ENCODE measurements at regions not wholly inside any gene's neighbourhood (a gene's known extent, or its start where the extent isn't known, plus 50 kb on each side); places are given as distances from the start of the nearest gene placed in this dataset.

- H3K27me3 ChIP-seq (replicated peaks in 1 of 4; ENCODE audit: control extremely low read depth in 1 of 4, control insufficient read depth in 3 of 4, insufficient read depth in 4 of 4, low read length in 3 of 4), result no peaks in the 10 kb centered on the region
- H4K20me1 ChIP-seq (ENCODE audit: control insufficient read depth, insufficient read depth, low read length, poor library complexity, severe bottlenecking), result no peaks in the 10 kb centered on the region
- DNase-seq (no peak), ATAC-seq (ENCODE audit: low read depth) (no peak)
- Mint-ChIP-seq H3K4me3 (no peak overlapping the region), H3K4me1 (no peaks in the 10 kb centered on the region), H3K27me3 (no peaks in the 10 kb centered on the region), H3K9me3 (ENCODE audit: insufficient read depth) (peaks cover 4% of the 10 kb centered on the region), H3K27ac (no peak overlapping the region)
- intact Hi-C loops (cut with micrococcal nuclease), result no loop called here
- no peak overlapping the region for H3K4me3 ChIP-seq (ENCODE audit: control extremely low read depth in 1 of 5, extremely low read depth in 1 of 5, insufficient read depth in 1 of 5, low read depth in 2 of 5, low read length in 4 of 5)
- peaks cover 0 to 2% (median 0%) of the 10 kb centered on the region in 3 donors for H3K9me3 ChIP-seq (ENCODE audit: control extremely low read depth in 1 of 3, control insufficient read depth in 2 of 3, insufficient read depth in 1 of 3, low read length in 2 of 3)
- H3K9ac ChIP-seq (ENCODE audit: low read length), result no peak overlapping the region
- H3K36me3 ChIP-seq (replicated peaks in 1 of 2; ENCODE audit: control extremely low read depth in 1 of 2, control insufficient read depth in 1 of 2, extremely low read depth in 1 of 2, insufficient read depth in 2 of 2, low read length in 1 of 2), result no peaks in the 10 kb centered on the region
- no peaks in the 10 kb centered on the region for H3K79me2 ChIP-seq (ENCODE audit: control insufficient read depth, insufficient read depth, low read length)
- no peak overlapping the region for H2AFZ ChIP-seq (ENCODE audit: insufficient read depth, low read depth, low read length, poor library complexity, severe bottlenecking)
- WGBS (ENCODE audit: insufficient coverage), result 100% methylated on average over 2 of the region's 2 CpGs
- no peak overlapping the region for H3K4me2 ChIP-seq (replicated peaks; ENCODE audit: low read depth, low read length, poor library complexity, severe bottlenecking)
- TF ChIP-seq EZH2 (IDR thresholded peaks at IDR 0.05; ENCODE audit: borderline replicate concordance, insufficient read depth, low read depth, low read length, poor library complexity, severe bottlenecking) (no peak), CTCF (IDR thresholded peaks at IDR 0.05) (no peak)
- ChIA-PET POLR2A (no interaction called here), CTCF (no interaction called here)
- no peaks in the 10 kb centered on the region for H3K4me1 ChIP-seq (ENCODE audit: control insufficient read depth in 2 of 2, insufficient read depth in 2 of 2, low read length in 2 of 2)
- H3K27ac ChIP-seq (ENCODE audit: low read length in 2 of 2), result no peak overlapping the region
Observed at GRCh38 chr12:91978143-91978542, 167.5 kb downstream of the BTG1 start.

- Mint-ChIP-seq H3K4me3 (no peak overlapping the region), H3K27ac (no peak overlapping the region), H3K27me3 (no peaks in the 10 kb centered on the region), H3K9me3 (ENCODE audit: insufficient read depth) (peaks cover 4% of the 10 kb centered on the region), H3K4me1 (no peaks in the 10 kb centered on the region)
- H3K9me3 ChIP-seq (ENCODE audit: control extremely low read depth in 1 of 3, control insufficient read depth in 2 of 3, insufficient read depth in 1 of 3, low read length in 2 of 3), result peaks cover 0 to 2% (median 0%) of the 10 kb centered on the region in 3 donors
- H3K4me3 ChIP-seq (ENCODE audit: control extremely low read depth in 1 of 5, extremely low read depth in 1 of 5, insufficient read depth in 1 of 5, low read depth in 2 of 5, low read length in 4 of 5), result no peak overlapping the region
- ATAC-seq (ENCODE audit: low read depth) (no peak), DNase-seq (no peak)
- WGBS (ENCODE audit: insufficient coverage), result 100% methylated on average over 5 of the region's 6 CpGs
- CTCF ChIA-PET, result no interaction called here
- no peak overlapping the region for H3K4me2 ChIP-seq (replicated peaks; ENCODE audit: low read depth, low read length, poor library complexity, severe bottlenecking)
- H3K79me2 ChIP-seq (ENCODE audit: control insufficient read depth, insufficient read depth, low read length), result no peaks in the 10 kb centered on the region
- no peak overlapping the region for H2AFZ ChIP-seq (ENCODE audit: insufficient read depth, low read depth, low read length, poor library complexity, severe bottlenecking)
- no peak overlapping the region for H3K27ac ChIP-seq (ENCODE audit: low read length in 2 of 2)
- POLR2A ChIA-PET, result no interaction called here
- H3K36me3 ChIP-seq (replicated peaks in 1 of 2; ENCODE audit: control extremely low read depth in 1 of 2, control insufficient read depth in 1 of 2, extremely low read depth in 1 of 2, insufficient read depth in 2 of 2, low read length in 1 of 2), result no peaks in the 10 kb centered on the region
- no peaks in the 10 kb centered on the region for H4K20me1 ChIP-seq (ENCODE audit: control insufficient read depth, insufficient read depth, low read length, poor library complexity, severe bottlenecking)
- H3K27me3 ChIP-seq (replicated peaks in 1 of 4; ENCODE audit: control extremely low read depth in 1 of 4, control insufficient read depth in 3 of 4, insufficient read depth in 4 of 4, low read length in 3 of 4), result no peaks in the 10 kb centered on the region
- H3K9ac ChIP-seq (ENCODE audit: low read length), result no peak overlapping the region
- no peaks in the 10 kb centered on the region for H3K4me1 ChIP-seq (ENCODE audit: control insufficient read depth in 2 of 2, insufficient read depth in 2 of 2, low read length in 2 of 2)
- intact Hi-C loops (cut with micrococcal nuclease), result no loop called here
- TF ChIP-seq EZH2 (IDR thresholded peaks at IDR 0.05; ENCODE audit: borderline replicate concordance, insufficient read depth, low read depth, low read length, poor library complexity, severe bottlenecking) (no peak), CTCF (IDR thresholded peaks at IDR 0.05) (no peak)
Observed at GRCh38 chr12:91975891-91976290, 169.8 kb downstream of the BTG1 start.
